CD14-positive monocyte (primary cell): ENCODE measurements at regions not wholly inside any gene's neighbourhood (a gene's known extent, or its start where the extent isn't known, plus 50 kb on each side); places are given as distances from the start of the nearest gene placed in this dataset.

Experiments used
- DNase-seq, 3 donors: peaks; one replicate each; pipeline ENCODE4 v3.0.0-alpha.2; 2011 to 2022
- H2AFZ ChIP-seq: 2 replicates; pipeline ENCODE4 v1.6.0; 2012; ENCODE audit warnings: mild to moderate bottlenecking, low read depth, low read length, inconsistent platforms; ENCODE audit not compliant: insufficient read depth, poor library complexity, severe bottlenecking
- H3K27ac ChIP-seq, 2 donors: 1 replicate in 1 of 2; 2 replicates in 1 of 2; pipeline ENCODE4 v1.5.1; 2012 to 2013; ENCODE audit warnings: low read length in 2 of 2, control low read depth in 1 of 2, inconsistent platforms in 1 of 2, low read depth in 1 of 2, mild to moderate bottlenecking in 1 of 2
- H3K27me3 ChIP-seq, 2 donors: one replicate each; pipeline versions ENCODE4 v1.6.0 to v1.6.1; 2011 to 2013; ENCODE audit warnings: low read length in 2 of 2; ENCODE audit not compliant: control insufficient read depth in 2 of 2, insufficient read depth in 2 of 2
- H3K36me3 ChIP-seq, 2 donors: replicated peaks in 1 of 2; 1 replicate in 1 of 2; 2 replicates in 1 of 2; pipeline versions ENCODE4 v1.5.1 to v1.6.1; 2012 to 2013; ENCODE audit warnings: low read length in 2 of 2, control low read depth in 1 of 2, inconsistent platforms in 1 of 2, mild to moderate bottlenecking in 1 of 2; ENCODE audit not compliant: insufficient read depth in 2 of 2, control insufficient read depth in 1 of 2
- H3K4me1 ChIP-seq, 2 donors: 1 replicate in 1 of 2; 2 replicates in 1 of 2; pipeline versions ENCODE4 v1.5.1 to v1.6.1; 2012 to 2013; ENCODE audit warnings: low read length in 2 of 2, control low read depth in 1 of 2, inconsistent platforms in 1 of 2, mild to moderate bottlenecking in 1 of 2, moderate library complexity in 1 of 2; ENCODE audit not compliant: insufficient read depth in 2 of 2, control insufficient read depth in 1 of 2
- H3K4me2 ChIP-seq: replicated peaks from 2 replicates; pipeline ENCODE3; 2012; ENCODE audit warnings: low read length, moderate library complexity, mild to moderate bottlenecking; ENCODE audit not compliant: poor library complexity, severe bottlenecking; ENCODE audit errors: extremely low read depth
- H3K4me3 ChIP-seq, 3 experiments: fragments of 200-600 bp in 1 of 3; sonication (generic) in 1 of 3; replicated peaks in 1 of 3; 1 replicate in 2 of 3; 2 replicates in 1 of 3; pipeline ENCODE4 v1.5.1; 2011 to 2013; ENCODE audit warnings: low read length in 3 of 3, mild to moderate bottlenecking in 3 of 3, control low read depth in 2 of 3, low read depth in 2 of 3, inconsistent platforms in 1 of 3, moderate library complexity in 1 of 3
- H3K79me2 ChIP-seq: 2 replicates; pipeline ENCODE4 v1.6.0; 2012; ENCODE audit warnings: mild to moderate bottlenecking, control low read depth, inconsistent platforms, low read length, moderate library complexity; ENCODE audit not compliant: insufficient read depth
- H3K9ac ChIP-seq: 2 replicates; pipeline ENCODE4 v1.6.0; 2017; ENCODE audit warnings: low read length, mild to moderate bottlenecking; ENCODE audit not compliant: insufficient read depth, poor library complexity, severe bottlenecking
- H3K9me3 ChIP-seq, 2 donors: replicated peaks in 1 of 2; 1 replicate in 1 of 2; 2 replicates in 1 of 2; pipeline versions ENCODE4 v1.5.1 to v1.6.1; 2012 to 2013; ENCODE audit warnings: low read length in 2 of 2, control low read depth in 1 of 2; ENCODE audit not compliant: control insufficient read depth in 1 of 2, insufficient read depth in 1 of 2
- H4K20me1 ChIP-seq: 2 replicates; pipeline ENCODE4 v1.6.0; 2012; ENCODE audit warnings: mild to moderate bottlenecking, low read length, control low read depth, moderate library complexity; ENCODE audit not compliant: insufficient read depth
- H3K27ac Mint-ChIP-seq, 7 donors: one replicate each; pipeline ENCODE4 v1.8.0; 2020; ENCODE audit warnings: mild to moderate bottlenecking in 7 of 7, mixed read lengths in 7 of 7, moderate library complexity in 6 of 7, inconsistent platforms in 2 of 7
- H3K27me3 Mint-ChIP-seq, 3 donors: one replicate each; pipeline ENCODE4 v1.8.0; 2021 to 2022; ENCODE audit warnings: low read depth in 3 of 3, mild to moderate bottlenecking in 3 of 3, mixed read lengths in 3 of 3, moderate library complexity in 3 of 3, inconsistent platforms in 1 of 3
- H3K36me3 Mint-ChIP-seq, 2 donors: one replicate each; pipeline ENCODE4 v1.8.0; 2020; ENCODE audit warnings: mixed read lengths in 2 of 2, inconsistent platforms in 1 of 2, mild to moderate bottlenecking in 1 of 2
- H3K4me1 Mint-ChIP-seq: one replicate; pipeline ENCODE4 v1.8.0; 2020; ENCODE audit warnings: mild to moderate bottlenecking, mixed read lengths
- H3K4me3 Mint-ChIP-seq, 2 donors: one replicate each; pipeline ENCODE4 v1.8.0; 2020; ENCODE audit warnings: mild to moderate bottlenecking in 2 of 2, mixed read lengths in 2 of 2, moderate library complexity in 1 of 2
- H3K9me3 Mint-ChIP-seq, 7 donors: one replicate each; pipeline ENCODE4 v1.8.0; 2020 to 2022; ENCODE audit warnings: mixed read lengths in 7 of 7, mild to moderate bottlenecking in 6 of 7, moderate library complexity in 6 of 7, inconsistent platforms in 2 of 7
- CTCF ChIP-seq: fragments of 200-600 bp; IDR thresholded peaks from one replicate; pipeline ENCODE4 v1.8.0; 2022; ENCODE audit warnings: antibody characterized with exemption, mild to moderate bottlenecking
- WGBS: methylation state at CpG from one replicate; pipeline ENCODE4 v1.1.5; 2013; ENCODE audit warnings: missing lambda C conversion rate; ENCODE audit not compliant: insufficient coverage; 5-methylcytosine and 5-hydroxymethylcytosine counted together
- intact Hi-C, 2 donors: fragments of 100-400 bp; cut with micrococcal nuclease; formaldehyde crosslinking; loops; one replicate each; pipeline versions ENCODE4 v1.15.0 to v1.15.1; 2023

DNA sequence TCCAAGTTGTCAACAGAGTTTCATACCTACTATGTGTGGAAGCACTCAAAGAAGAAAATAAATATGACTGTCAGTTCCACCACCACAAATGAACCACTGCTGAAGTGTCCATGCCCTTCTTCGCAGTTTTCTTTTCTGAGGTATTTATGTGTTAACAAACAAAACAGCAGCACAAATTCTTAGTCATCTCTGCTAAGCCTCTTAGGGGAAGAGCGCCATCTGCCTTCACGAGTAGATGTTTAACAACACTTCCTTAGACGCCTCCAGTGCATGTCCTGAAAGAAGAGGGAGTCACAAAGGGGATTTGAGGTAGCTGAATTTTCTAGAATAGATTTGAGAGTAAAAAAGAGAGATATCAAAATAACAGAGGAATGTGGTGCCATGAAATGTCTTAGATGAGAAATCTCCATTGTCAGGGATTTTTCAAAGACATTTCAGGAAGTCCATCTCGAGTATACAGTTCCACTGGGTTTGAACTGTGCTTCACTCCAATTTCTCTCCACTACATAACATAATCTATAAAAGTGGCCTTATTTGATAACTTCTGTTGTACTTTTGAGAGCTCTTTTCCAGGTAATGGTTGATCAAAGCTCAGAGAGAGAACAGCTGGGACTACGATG is 775.3 kb upstream of the POM121L12 start:
- WGBS = 80% methylated on average over 2 of the region's 6 CpGs
- H3K9me3 ChIP-seq = peaks cover 10 to 17% of the 10 kb centered on the region in 2 donors
- peaks cover 0 to 4% (median 2%) of the 10 kb centered on the region in 3 donors for H3K27me3 Mint-ChIP-seq
- no peaks in the 10 kb centered on the region for H3K4me1 Mint-ChIP-seq
- H3K27me3 ChIP-seq = no peaks in the 10 kb centered on the region
- no peak overlapping the region for H3K4me3 Mint-ChIP-seq
- H3K27ac ChIP-seq = no peak overlapping the region
- no peak for TF ChIP-seq CTCF
- H3K9ac ChIP-seq = no peak overlapping the region
- no peak overlapping the region for H3K27ac Mint-ChIP-seq
- H3K9me3 Mint-ChIP-seq = peaks cover 6 to 31% (median 17%) of the 10 kb centered on the region in 7 donors
- no peaks in the 10 kb centered on the region for H3K36me3 ChIP-seq
- no peak overlapping the region for H3K4me2 ChIP-seq
- no peak for DNase-seq
- H3K4me1 ChIP-seq = no peaks in the 10 kb centered on the region
- no peak overlapping the region for H3K4me3 ChIP-seq
- no peaks in the 10 kb centered on the region for H3K79me2 ChIP-seq
- H4K20me1 ChIP-seq = no peaks in the 10 kb centered on the region
- no peaks in the 10 kb centered on the region for H3K36me3 Mint-ChIP-seq
- H2AFZ ChIP-seq = no peak overlapping the region
- intact Hi-C loops = no loop called here

DNA sequence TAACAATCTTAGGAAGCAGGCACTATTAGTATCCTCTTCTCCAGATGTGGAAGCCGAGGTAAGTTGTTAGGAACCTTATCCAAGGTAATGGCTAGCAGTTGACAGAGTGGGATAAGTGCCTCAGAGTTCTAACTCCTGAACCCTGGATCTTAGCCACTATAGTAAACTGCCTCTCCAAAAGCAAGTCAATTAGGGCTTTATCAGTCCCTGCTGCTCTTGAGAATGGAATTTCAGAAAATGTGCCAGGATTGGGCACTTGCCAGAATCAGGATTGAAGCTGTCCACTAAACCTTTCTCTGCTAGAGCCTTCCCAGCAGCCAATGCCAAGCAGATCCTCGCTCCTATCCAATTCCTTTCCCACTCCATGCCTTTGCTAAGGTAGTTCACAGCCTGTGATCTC is 777.5 kb upstream of the POM121L12 start:
- Mint-ChIP-seq H3K9me3 (peaks cover 6 to 23% (median 13%) of the 10 kb centered on the region in 7 donors), H3K4me1 (no peaks in the 10 kb centered on the region), H3K36me3 (no peaks in the 10 kb centered on the region), H3K27ac (no peak overlapping the region), H3K4me3 (no peak overlapping the region), H3K27me3 (peaks cover 0 to 2% (median 0%) of the 10 kb centered on the region in 3 donors)
- intact Hi-C loops = no loop called here
- no peak for DNase-seq
- H3K79me2 ChIP-seq = no peaks in the 10 kb centered on the region
- H3K4me1 ChIP-seq = no peaks in the 10 kb centered on the region
- H2AFZ ChIP-seq = no peak overlapping the region
- H3K9me3 ChIP-seq = peaks cover 4 to 11% of the 10 kb centered on the region in 2 donors
- no peak overlapping the region for H3K9ac ChIP-seq
- H3K27me3 ChIP-seq = no peaks in the 10 kb centered on the region
- H3K4me2 ChIP-seq = no peak overlapping the region
- H3K4me3 ChIP-seq = no peak overlapping the region
- 92% methylated on average over 1 of the region's 2 CpGs for WGBS
- H3K36me3 ChIP-seq = no peaks in the 10 kb centered on the region
- no peak overlapping the region for H3K27ac ChIP-seq
- no peaks in the 10 kb centered on the region for H4K20me1 ChIP-seq
- no peak for TF ChIP-seq CTCF
